ENCODE measurements at regions not wholly inside any gene's neighbourhood (a gene's known extent, or its start where the extent isn't known, plus 50 kb on each side); places are given as distances from the start of the nearest gene placed in this dataset.

DNA sequence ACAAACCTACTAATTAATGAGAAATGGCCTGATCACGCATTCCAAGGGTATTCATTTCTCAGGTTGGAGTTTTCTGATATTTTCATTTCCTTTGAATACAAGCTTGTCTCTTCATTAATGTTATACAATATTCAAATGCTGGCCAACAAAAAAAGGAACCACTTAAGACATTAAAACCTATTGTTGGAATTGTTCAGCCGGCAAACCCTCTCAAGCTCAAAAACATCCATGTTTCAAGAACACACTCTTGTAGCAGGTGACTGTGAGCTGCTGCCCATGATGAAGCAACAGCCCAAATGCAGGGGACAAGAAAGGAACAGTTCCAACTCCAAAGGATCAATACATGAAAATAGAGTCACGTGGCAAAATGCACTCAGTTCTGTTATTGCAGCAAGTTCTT, 454.5 kb downstream of the BCL11A start:
- TF ChIP-seq, protein P1, sequence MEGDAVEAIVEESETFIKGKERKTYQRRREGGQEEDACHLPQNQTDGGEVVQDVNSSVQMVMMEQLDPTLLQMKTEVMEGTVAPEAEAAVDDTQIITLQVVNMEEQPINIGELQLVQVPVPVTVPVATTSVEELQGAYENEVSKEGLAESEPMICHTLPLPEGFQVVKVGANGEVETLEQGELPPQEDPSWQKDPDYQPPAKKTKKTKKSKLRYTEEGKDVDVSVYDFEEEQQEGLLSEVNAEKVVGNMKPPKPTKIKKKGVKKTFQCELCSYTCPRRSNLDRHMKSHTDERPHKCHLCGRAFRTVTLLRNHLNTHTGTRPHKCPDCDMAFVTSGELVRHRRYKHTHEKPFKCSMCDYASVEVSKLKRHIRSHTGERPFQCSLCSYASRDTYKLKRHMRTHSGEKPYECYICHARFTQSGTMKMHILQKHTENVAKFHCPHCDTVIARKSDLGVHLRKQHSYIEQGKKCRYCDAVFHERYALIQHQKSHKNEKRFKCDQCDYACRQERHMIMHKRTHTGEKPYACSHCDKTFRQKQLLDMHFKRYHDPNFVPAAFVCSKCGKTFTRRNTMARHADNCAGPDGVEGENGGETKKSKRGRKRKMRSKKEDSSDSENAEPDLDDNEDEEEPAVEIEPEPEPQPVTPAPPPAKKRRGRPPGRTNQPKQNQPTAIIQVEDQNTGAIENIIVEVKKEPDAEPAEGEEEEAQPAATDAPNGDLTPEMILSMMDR (IDR thresholded peaks at IDR 0.05): no peak
- TF ChIP-seq POLR2A (IDR thresholded peaks at IDR 0.05; ENCODE audit: low read length): no peak

Measured in A549 (cell line).